ENCODE measurements at regions not wholly inside any gene's neighbourhood (a gene's known extent, or its start where the extent isn't known, plus 50 kb on each side); places are given as distances from the start of the nearest gene placed in this dataset.

- no peak for ATAC-seq
- TF ChIP-seq ZC3H10 (CRISPR knock-in tag; IDR thresholded peaks at IDR 0.05) (no peak), RARB (CRISPR knock-in tag; IDR thresholded peaks at IDR 0.05) (no peak), ISL1 (CRISPR knock-in tag; IDR thresholded peaks at IDR 0.05) (no peak), OSR1 (CRISPR knock-in tag; IDR thresholded peaks at IDR 0.05) (no peak), ARNTL (CRISPR knock-in tag; IDR thresholded peaks at IDR 0.05; ENCODE audit: borderline replicate concordance, low read depth) (no peak), ZNF565 (CRISPR knock-in tag; conservative IDR thresholded peaks at IDR 0.05; ENCODE audit: low read depth) (no peak), ESRRG (CRISPR knock-in tag; IDR thresholded peaks at IDR 0.05) (no peak), SNAI2 (CRISPR knock-in tag; IDR thresholded peaks at IDR 0.05) (no peak), CSDC2 (CRISPR knock-in tag; IDR thresholded peaks at IDR 0.05) (no peak), BACH2 (CRISPR knock-in tag; IDR thresholded peaks at IDR 0.05; ENCODE audit: borderline replicate concordance) (no peak)
- TF ChIP-seq, protein P1, sequence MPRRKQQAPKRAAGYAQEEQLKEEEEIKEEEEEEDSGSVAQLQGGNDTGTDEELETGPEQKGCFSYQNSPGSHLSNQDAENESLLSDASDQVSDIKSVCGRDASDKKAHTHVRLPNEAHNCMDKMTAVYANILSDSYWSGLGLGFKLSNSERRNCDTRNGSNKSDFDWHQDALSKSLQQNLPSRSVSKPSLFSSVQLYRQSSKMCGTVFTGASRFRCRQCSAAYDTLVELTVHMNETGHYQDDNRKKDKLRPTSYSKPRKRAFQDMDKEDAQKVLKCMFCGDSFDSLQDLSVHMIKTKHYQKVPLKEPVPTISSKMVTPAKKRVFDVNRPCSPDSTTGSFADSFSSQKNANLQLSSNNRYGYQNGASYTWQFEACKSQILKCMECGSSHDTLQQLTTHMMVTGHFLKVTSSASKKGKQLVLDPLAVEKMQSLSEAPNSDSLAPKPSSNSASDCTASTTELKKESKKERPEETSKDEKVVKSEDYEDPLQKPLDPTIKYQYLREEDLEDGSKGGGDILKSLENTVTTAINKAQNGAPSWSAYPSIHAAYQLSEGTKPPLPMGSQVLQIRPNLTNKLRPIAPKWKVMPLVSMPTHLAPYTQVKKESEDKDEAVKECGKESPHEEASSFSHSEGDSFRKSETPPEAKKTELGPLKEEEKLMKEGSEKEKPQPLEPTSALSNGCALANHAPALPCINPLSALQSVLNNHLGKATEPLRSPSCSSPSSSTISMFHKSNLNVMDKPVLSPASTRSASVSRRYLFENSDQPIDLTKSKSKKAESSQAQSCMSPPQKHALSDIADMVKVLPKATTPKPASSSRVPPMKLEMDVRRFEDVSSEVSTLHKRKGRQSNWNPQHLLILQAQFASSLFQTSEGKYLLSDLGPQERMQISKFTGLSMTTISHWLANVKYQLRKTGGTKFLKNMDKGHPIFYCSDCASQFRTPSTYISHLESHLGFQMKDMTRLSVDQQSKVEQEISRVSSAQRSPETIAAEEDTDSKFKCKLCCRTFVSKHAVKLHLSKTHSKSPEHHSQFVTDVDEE (CRISPR knock-in tag; IDR thresholded peaks at IDR 0.05), result no peak
- TF ChIP-seq, protein P2, sequence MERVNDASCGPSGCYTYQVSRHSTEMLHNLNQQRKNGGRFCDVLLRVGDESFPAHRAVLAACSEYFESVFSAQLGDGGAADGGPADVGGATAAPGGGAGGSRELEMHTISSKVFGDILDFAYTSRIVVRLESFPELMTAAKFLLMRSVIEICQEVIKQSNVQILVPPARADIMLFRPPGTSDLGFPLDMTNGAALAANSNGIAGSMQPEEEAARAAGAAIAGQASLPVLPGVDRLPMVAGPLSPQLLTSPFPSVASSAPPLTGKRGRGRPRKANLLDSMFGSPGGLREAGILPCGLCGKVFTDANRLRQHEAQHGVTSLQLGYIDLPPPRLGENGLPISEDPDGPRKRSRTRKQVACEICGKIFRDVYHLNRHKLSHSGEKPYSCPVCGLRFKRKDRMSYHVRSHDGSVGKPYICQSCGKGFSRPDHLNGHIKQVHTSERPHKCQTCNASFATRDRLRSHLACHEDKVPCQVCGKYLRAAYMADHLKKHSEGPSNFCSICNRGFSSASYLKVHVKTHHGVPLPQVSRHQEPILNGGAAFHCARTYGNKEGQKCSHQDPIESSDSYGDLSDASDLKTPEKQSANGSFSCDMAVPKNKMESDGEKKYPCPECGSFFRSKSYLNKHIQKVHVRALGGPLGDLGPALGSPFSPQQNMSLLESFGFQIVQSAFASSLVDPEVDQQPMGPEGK (CRISPR knock-in tag; IDR thresholded peaks at IDR 0.05; ENCODE audit: borderline replicate concordance), result no peak
- TF ChIP-seq, protein P3, sequence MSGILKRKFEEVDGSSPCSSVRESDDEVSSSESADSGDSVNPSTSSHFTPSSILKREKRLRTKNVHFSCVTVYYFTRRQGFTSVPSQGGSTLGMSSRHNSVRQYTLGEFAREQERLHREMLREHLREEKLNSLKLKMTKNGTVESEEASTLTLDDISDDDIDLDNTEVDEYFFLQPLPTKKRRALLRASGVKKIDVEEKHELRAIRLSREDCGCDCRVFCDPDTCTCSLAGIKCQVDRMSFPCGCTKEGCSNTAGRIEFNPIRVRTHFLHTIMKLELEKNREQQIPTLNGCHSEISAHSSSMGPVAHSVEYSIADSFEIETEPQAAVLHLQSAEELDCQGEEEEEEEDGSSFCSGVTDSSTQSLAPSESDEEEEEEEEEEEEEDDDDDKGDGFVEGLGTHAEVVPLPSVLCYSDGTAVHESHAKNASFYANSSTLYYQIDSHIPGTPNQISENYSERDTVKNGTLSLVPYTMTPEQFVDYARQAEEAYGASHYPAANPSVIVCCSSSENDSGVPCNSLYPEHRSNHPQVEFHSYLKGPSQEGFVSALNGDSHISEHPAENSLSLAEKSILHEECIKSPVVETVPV (CRISPR knock-in tag; IDR thresholded peaks at IDR 0.05), result no peak
- TF ChIP-seq, protein P4, sequence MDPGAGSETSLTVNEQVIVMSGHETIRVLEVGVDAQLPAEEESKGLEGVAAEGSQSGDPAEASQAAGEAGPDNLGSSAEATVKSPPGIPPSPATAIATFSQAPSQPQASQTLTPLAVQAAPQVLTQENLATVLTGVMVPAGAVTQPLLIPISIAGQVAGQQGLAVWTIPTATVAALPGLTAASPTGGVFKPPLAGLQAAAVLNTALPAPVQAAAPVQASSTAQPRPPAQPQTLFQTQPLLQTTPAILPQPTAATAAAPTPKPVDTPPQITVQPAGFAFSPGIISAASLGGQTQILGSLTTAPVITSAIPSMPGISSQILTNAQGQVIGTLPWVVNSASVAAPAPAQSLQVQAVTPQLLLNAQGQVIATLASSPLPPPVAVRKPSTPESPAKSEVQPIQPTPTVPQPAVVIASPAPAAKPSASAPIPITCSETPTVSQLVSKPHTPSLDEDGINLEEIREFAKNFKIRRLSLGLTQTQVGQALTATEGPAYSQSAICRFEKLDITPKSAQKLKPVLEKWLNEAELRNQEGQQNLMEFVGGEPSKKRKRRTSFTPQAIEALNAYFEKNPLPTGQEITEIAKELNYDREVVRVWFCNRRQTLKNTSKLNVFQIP (CRISPR knock-in tag; IDR thresholded peaks at IDR 0.05; ENCODE audit: borderline replicate concordance, low read depth), result no peak
Observed at GRCh38 chr10:65408401-65408800, 1517.4 kb upstream of the LRRTM3 start.

GRCh38 chr10:65413001-65413400, 1512.8 kb upstream of the LRRTM3 start:
- TF ChIP-seq ARNTL (CRISPR knock-in tag; IDR thresholded peaks at IDR 0.05; ENCODE audit: borderline replicate concordance, low read depth) (no peak), ESRRG (CRISPR knock-in tag; IDR thresholded peaks at IDR 0.05) (no peak), TCF4 (CRISPR knock-in tag; IDR thresholded peaks at IDR 0.05; ENCODE audit: borderline replicate concordance) (no peak), ZNF8 (CRISPR knock-in tag; IDR thresholded peaks at IDR 0.05) (no peak), ZNF70 (CRISPR knock-in tag; IDR thresholded peaks at IDR 0.05) (no peak), RARB (CRISPR knock-in tag; IDR thresholded peaks at IDR 0.05) (no peak), CSDC2 (CRISPR knock-in tag; IDR thresholded peaks at IDR 0.05) (no peak), ISL1 (CRISPR knock-in tag; IDR thresholded peaks at IDR 0.05) (no peak), ZFP30 (CRISPR knock-in tag; IDR thresholded peaks at IDR 0.05) (no peak), SNAI2 (CRISPR knock-in tag; IDR thresholded peaks at IDR 0.05) (no peak), ZNF565 (CRISPR knock-in tag; conservative IDR thresholded peaks at IDR 0.05; ENCODE audit: low read depth) (no peak), ZC3H10 (CRISPR knock-in tag; IDR thresholded peaks at IDR 0.05) (no peak), BACH2 (CRISPR knock-in tag; IDR thresholded peaks at IDR 0.05; ENCODE audit: borderline replicate concordance) (no peak), OSR1 (CRISPR knock-in tag; IDR thresholded peaks at IDR 0.05) (no peak)
- TF ChIP-seq, protein P3 (CRISPR knock-in tag; IDR thresholded peaks at IDR 0.05), result no peak
- TF ChIP-seq, protein P1 (CRISPR knock-in tag; IDR thresholded peaks at IDR 0.05), result no peak
- no peak for ATAC-seq
